ENCODE measurements at regions not wholly inside any gene's neighbourhood (a gene's known extent, or its start where the extent isn't known, plus 50 kb on each side); places are given as distances from the start of the nearest gene placed in this dataset.

- Mint-ChIP-seq H3K4me1 (no peaks in the 10 kb centered on the region), H3K27me3 (no peaks in the 10 kb centered on the region), H3K36me3 (no peaks in the 10 kb centered on the region), H3K9me3 (peaks cover 6% of the 10 kb centered on the region), H3K27ac (no peak overlapping the region), H3K4me3 (no peak overlapping the region)
- no peak for ATAC-seq
Observed at GRCh38 chr5:92428415-92428814, 1045.3 kb upstream of the ARRDC3 start.

GRCh38 chr5:92424785-92425426 lies 1041.8 kb upstream of the ARRDC3 start:
- no peak overlapping the region for H3K27ac Mint-ChIP-seq
- no peaks in the 10 kb centered on the region for H3K36me3 Mint-ChIP-seq
- peaks cover 9% of the 10 kb centered on the region for H3K9me3 Mint-ChIP-seq

GRCh38 chr5:92421942-92422341 lies 1038.8 kb upstream of the ARRDC3 start:
- Mint-ChIP-seq H3K9me3 (peaks cover 6% of the 10 kb centered on the region), H3K4me3 (no peak overlapping the region), H3K27me3 (no peaks in the 10 kb centered on the region), H3K27ac (no peak overlapping the region), H3K4me1 (no peaks in the 10 kb centered on the region), H3K36me3 (no peaks in the 10 kb centered on the region)
- no peak for ATAC-seq

More at GRCh38 chr5:92424785-92425426, 1041.8 kb upstream of the ARRDC3 start:
- Mint-ChIP-seq H3K4me1 (no peaks in the 10 kb centered on the region), H3K4me3 (no peak overlapping the region), H3K27me3 (no peaks in the 10 kb centered on the region)
- ATAC-seq, result no peak

GRCh38 chr5:92421196-92421595 lies 1038.1 kb upstream of the ARRDC3 start:
- H3K27me3 Mint-ChIP-seq, result no peaks in the 10 kb centered on the region
- H3K9me3 Mint-ChIP-seq, result peaks cover 5% of the 10 kb centered on the region
- H3K4me1 Mint-ChIP-seq, result no peaks in the 10 kb centered on the region
- H3K36me3 Mint-ChIP-seq, result no peaks in the 10 kb centered on the region
- H3K4me3 Mint-ChIP-seq, result no peak overlapping the region
- H3K27ac Mint-ChIP-seq, result no peak overlapping the region
- no peak for ATAC-seq

DNA sequence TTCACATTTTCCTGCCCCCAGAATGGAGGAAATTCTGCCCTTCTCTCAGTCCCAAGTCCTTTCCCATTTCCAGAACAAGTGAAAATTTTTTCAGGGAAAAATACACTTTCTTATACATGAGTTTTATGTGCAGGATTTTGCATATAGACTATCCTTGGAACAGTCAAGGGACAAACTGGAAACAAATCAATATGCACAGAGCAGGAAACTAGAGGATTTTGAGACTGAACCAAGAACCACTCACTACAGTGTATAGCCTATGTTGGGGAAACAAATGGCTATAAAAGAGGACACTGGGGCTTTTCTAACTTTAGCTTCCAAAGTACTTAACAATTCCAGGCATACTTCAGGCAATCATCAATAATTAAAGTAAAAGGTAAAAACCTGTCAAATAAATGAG lies 1036.1 kb upstream of the ARRDC3 start:
- Mint-ChIP-seq H3K9me3 (peaks cover 3% of the 10 kb centered on the region), H3K27me3 (no peaks in the 10 kb centered on the region), H3K27ac (no peak overlapping the region), H3K4me1 (no peaks in the 10 kb centered on the region), H3K4me3 (no peak overlapping the region), H3K36me3 (no peaks in the 10 kb centered on the region)
- ATAC-seq, result no peak

DNA sequence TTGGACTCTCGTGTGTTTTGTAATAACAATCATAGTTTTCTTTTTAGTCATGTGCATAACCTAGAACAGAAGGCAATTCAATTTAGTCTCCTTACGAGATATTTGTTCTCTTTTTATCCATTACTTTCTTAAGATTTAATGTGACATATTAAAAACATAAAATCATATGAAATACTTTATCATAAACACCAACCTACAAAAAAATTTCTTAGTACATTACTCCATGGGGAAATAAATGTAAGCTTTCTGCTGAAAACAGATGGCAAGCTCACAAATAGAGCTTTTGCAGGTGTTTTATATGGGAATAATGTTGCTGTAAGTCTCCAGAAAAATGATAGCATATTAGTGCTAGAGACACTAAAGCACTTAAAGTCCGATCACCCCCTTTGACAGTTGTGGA lies 1035.2 kb upstream of the ARRDC3 start:
- Mint-ChIP-seq H3K36me3 (no peaks in the 10 kb centered on the region), H3K27me3 (no peaks in the 10 kb centered on the region), H3K4me3 (no peak overlapping the region), H3K4me1 (no peaks in the 10 kb centered on the region), H3K9me3 (peaks cover 3% of the 10 kb centered on the region), H3K27ac (no peak overlapping the region)
- ATAC-seq, result no peak

- H3K36me3 Mint-ChIP-seq, result no peaks in the 10 kb centered on the region
- no peak for ATAC-seq
- no peaks in the 10 kb centered on the region for H3K4me1 Mint-ChIP-seq
- H3K27ac Mint-ChIP-seq, result no peak overlapping the region
- H3K4me3 Mint-ChIP-seq, result no peak overlapping the region
- peaks cover 2% of the 10 kb centered on the region for H3K9me3 Mint-ChIP-seq
- no peaks in the 10 kb centered on the region for H3K27me3 Mint-ChIP-seq
Observed at GRCh38 chr5:92409134-92409533, 1026.0 kb upstream of the ARRDC3 start.

GRCh38 chr5:92402956-92403702 lies 1020.0 kb upstream of the ARRDC3 start:
- ATAC-seq, result no peak
- no peak overlapping the region for H3K27ac Mint-ChIP-seq
- H3K9me3 Mint-ChIP-seq, result peaks cover 2% of the 10 kb centered on the region
- no peaks in the 10 kb centered on the region for H3K4me1 Mint-ChIP-seq
- H3K36me3 Mint-ChIP-seq, result no peaks in the 10 kb centered on the region
- no peaks in the 10 kb centered on the region for H3K27me3 Mint-ChIP-seq
- H3K4me3 Mint-ChIP-seq, result no peak overlapping the region

DNA sequence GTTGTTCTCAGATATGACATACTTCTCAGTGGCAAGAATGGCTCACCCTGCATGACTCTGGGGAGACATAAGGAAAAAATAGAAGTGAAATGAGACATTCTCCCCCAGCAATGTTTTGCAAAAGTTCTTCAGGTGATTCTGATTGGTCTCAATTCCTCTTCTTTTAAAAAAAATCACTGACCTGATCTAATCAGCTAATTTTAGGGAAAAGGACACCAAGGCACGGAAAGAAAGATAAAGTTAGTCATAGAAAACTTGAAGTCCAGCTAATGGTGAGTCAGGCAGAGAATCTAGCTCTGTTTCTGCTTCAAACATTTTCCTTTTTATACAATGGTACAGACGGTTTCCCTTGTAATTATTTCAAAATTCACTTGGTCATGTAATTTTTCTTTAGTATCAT lies 1018.9 kb upstream of the ARRDC3 start:
- peaks cover 2% of the 10 kb centered on the region for H3K9me3 Mint-ChIP-seq
- H3K27me3 Mint-ChIP-seq, result no peaks in the 10 kb centered on the region
- no peak for ATAC-seq
- no peak overlapping the region for H3K4me3 Mint-ChIP-seq
- H3K27ac Mint-ChIP-seq, result no peak overlapping the region
- no peaks in the 10 kb centered on the region for H3K4me1 Mint-ChIP-seq
- H3K36me3 Mint-ChIP-seq, result no peaks in the 10 kb centered on the region

GRCh38 chr5:92401492-92401891 lies 1018.4 kb upstream of the ARRDC3 start:
- no peaks in the 10 kb centered on the region for H3K27me3 Mint-ChIP-seq
- H3K27ac Mint-ChIP-seq, result no peak overlapping the region
- no peaks in the 10 kb centered on the region for H3K4me1 Mint-ChIP-seq
- H3K36me3 Mint-ChIP-seq, result no peaks in the 10 kb centered on the region
- H3K9me3 Mint-ChIP-seq, result peaks cover under 1% of the 10 kb centered on the region
- no peak overlapping the region for H3K4me3 Mint-ChIP-seq
- ATAC-seq, result no peak

- no peak for ATAC-seq
- no peaks in the 10 kb centered on the region for H3K27me3 Mint-ChIP-seq
- H3K36me3 Mint-ChIP-seq, result no peaks in the 10 kb centered on the region
- H3K9me3 Mint-ChIP-seq, result no peaks in the 10 kb centered on the region
- H3K4me1 Mint-ChIP-seq, result no peaks in the 10 kb centered on the region
- no peak overlapping the region for H3K27ac Mint-ChIP-seq
- H3K4me3 Mint-ChIP-seq, result no peak overlapping the region
Observed at GRCh38 chr5:92394936-92395335, 1011.8 kb upstream of the ARRDC3 start.

DNA sequence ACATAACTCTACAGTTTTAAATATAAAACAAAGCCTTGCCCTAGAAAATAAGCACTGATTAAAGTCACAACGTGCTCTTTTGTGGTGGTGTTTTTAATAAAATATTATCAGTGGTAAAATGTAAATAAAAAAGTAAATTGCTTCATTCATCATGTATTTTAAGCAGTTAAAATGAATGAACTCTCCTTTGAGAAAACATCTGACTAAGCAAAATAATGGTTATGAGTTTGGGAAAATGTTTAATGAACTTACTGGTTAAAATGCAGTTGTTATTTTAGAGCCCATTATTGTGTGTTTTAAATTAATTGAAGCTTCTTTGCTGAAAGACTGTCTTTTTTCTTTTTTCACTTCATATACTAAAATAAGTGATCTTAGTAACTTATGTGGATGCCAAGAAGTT lies 1007.5 kb upstream of the ARRDC3 start:
- H3K27me3 Mint-ChIP-seq, result no peaks in the 10 kb centered on the region
- H3K36me3 Mint-ChIP-seq, result no peaks in the 10 kb centered on the region
- H3K4me3 Mint-ChIP-seq, result no peak overlapping the region
- no peak for ATAC-seq
- H3K4me1 Mint-ChIP-seq, result no peaks in the 10 kb centered on the region
- no peak overlapping the region for H3K27ac Mint-ChIP-seq
- H3K9me3 Mint-ChIP-seq, result no peaks in the 10 kb centered on the region

- no peak overlapping the region for H3K27ac Mint-ChIP-seq
- no peaks in the 10 kb centered on the region for H3K9me3 Mint-ChIP-seq
- no peak for ATAC-seq
- H3K4me1 Mint-ChIP-seq, result no peaks in the 10 kb centered on the region
- no peaks in the 10 kb centered on the region for H3K27me3 Mint-ChIP-seq
- no peak overlapping the region for H3K4me3 Mint-ChIP-seq
- H3K36me3 Mint-ChIP-seq, result no peaks in the 10 kb centered on the region
Observed at GRCh38 chr5:92380069-92380770, 997.1 kb upstream of the ARRDC3 start.

- H3K27ac Mint-ChIP-seq, result no peak overlapping the region
- H3K4me3 Mint-ChIP-seq, result no peak overlapping the region
- H3K4me1 Mint-ChIP-seq, result no peaks in the 10 kb centered on the region
- no peaks in the 10 kb centered on the region for H3K36me3 Mint-ChIP-seq
- ATAC-seq, result peak; percentile 20
- no peaks in the 10 kb centered on the region for H3K27me3 Mint-ChIP-seq
- no peaks in the 10 kb centered on the region for H3K9me3 Mint-ChIP-seq
Observed at GRCh38 chr5:92378966-92379611, 996.0 kb upstream of the ARRDC3 start.

DNA sequence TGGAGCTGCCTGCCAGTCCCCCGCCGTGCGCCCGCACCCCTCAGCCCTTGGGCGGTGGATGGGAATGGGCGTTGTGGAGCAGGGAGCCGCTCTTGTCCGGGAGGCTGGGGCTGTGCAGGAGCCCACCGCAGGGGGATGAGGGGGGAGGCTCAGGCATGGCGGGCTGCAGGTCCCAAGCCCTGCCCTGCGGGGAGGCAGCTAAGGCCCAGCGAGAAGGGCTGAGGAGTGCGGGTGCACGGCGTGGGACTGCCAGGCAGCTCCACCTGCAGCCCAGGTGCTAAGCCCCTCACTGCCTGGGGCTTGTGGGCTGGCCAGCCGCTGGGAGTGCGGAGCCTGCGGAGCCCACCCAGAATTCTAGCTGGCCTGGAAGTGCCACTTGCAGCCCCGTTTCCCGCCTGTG lies 991.7 kb upstream of the ARRDC3 start:
- Mint-ChIP-seq H3K27ac (no peak overlapping the region), H3K36me3 (no peaks in the 10 kb centered on the region), H3K9me3 (no peaks in the 10 kb centered on the region), H3K4me3 (no peak overlapping the region), H3K4me1 (no peaks in the 10 kb centered on the region), H3K27me3 (no peaks in the 10 kb centered on the region)
- ATAC-seq, result no peak

All from stimulated activated memory B cell treated with anti-CD40 and anti-IgM and Interleukin-4, amounts not matched to agents 10 μg/mL and 1 μg/mL and 100 μg/mL, for 72 hours (primary cell).